Neural cell (in vitro differentiated cells): ENCODE measurements at regions not wholly inside any gene's neighbourhood (a gene's known extent, or its start where the extent isn't known, plus 50 kb on each side); places are given as distances from the start of the nearest gene placed in this dataset.

ENCODE experiments used
- H2AFZ ChIP-seq: fragments of 200-600, 300-800 bp; sonication (generic), shearing (Covaris generic); 2 replicates; pipeline ENCODE4 v1.6.0; 2014; ENCODE audit warnings: low read depth, mild to moderate bottlenecking, antibody characterized with exemption, low read length, moderate library complexity
- H3F3A ChIP-seq: fragments of 200-600 bp; shearing (Covaris generic); 2 replicates; pipeline ENCODE4 v1.6.1; 2016; ENCODE audit warnings: mild to moderate bottlenecking, moderate library complexity, mixed read lengths, antibody characterized with exemption, low read length; ENCODE audit not compliant: insufficient read depth, poor library complexity, severe bottlenecking
- H3K27ac ChIP-seq: fragments of 200-600, 300-800 bp; sonication (generic), shearing (Covaris generic); 2 replicates; pipeline ENCODE4 v1.5.1; 2014; ENCODE audit warnings: mild to moderate bottlenecking, low read length, moderate library complexity
- H3K27me3 ChIP-seq: fragments of 300-800, 200-600 bp; sonication (generic), shearing (Covaris generic); 2 replicates; pipeline ENCODE4 v1.6.0; 2014; ENCODE audit warnings: mild to moderate bottlenecking, low read depth, low read length, moderate library complexity; ENCODE audit not compliant: insufficient read depth
- H3K36me3 ChIP-seq: fragments of 300-800, 200-600 bp; sonication (generic), shearing (Covaris generic); 2 replicates; pipeline ENCODE4 v1.5.1; 2014; ENCODE audit warnings: mild to moderate bottlenecking, antibody characterized with exemption, low read length, moderate library complexity; ENCODE audit not compliant: insufficient read depth
- H3K4me2 ChIP-seq: fragments of 300-800, 200-600 bp; sonication (generic), shearing (Covaris generic); 2 replicates; pipeline ENCODE4 v1.6.0; 2014; ENCODE audit warnings: mild to moderate bottlenecking, low read length
- H3K4me3 ChIP-seq: fragments of 300-800, 200-600 bp; sonication (generic), shearing (Covaris generic); 2 replicates; pipeline ENCODE4 v1.5.1; 2014; ENCODE audit warnings: mild to moderate bottlenecking, low read length, moderate library complexity
- H3K79me2 ChIP-seq: fragments of 200-600 bp; shearing (Covaris generic); replicated peaks from 2 replicates; pipeline ENCODE4 v1.6.0; 2014; ENCODE audit warnings: mild to moderate bottlenecking, low read length, moderate library complexity; ENCODE audit not compliant: insufficient read depth
- H3K9ac ChIP-seq: fragments of 300-800, 200-600 bp; sonication (generic), shearing (Covaris generic); 2 replicates; pipeline ENCODE4 v1.6.1; 2016; ENCODE audit warnings: mild to moderate bottlenecking, low read length, mixed read lengths
- H3K9me2 ChIP-seq: fragments of 200-600 bp; shearing (Covaris generic); 2 replicates; pipeline ENCODE4 v1.6.1; 2016; ENCODE audit warnings: mild to moderate bottlenecking, low read length, mixed read lengths; ENCODE audit not compliant: insufficient read depth
- H3K9me3 ChIP-seq: fragments of 200-600, 300-800 bp; sonication (generic), shearing (Covaris generic); 2 replicates; pipeline ENCODE4 v1.6.1; 2016; ENCODE audit warnings: mild to moderate bottlenecking, mixed run types, low read length, moderate library complexity, mixed read lengths
- H4K20me1 ChIP-seq: fragments of 200-600 bp; shearing (Covaris generic); 2 replicates; pipeline ENCODE4 v1.6.1; 2016; ENCODE audit warnings: mild to moderate bottlenecking, mixed run types; ENCODE audit not compliant: insufficient read depth
- EP300 ChIP-seq: fragments of 450-650 bp; conservative IDR thresholded peaks from 2 replicates; pipeline ENCODE4 v1.6.1; 2014; ENCODE audit warnings: antibody characterized with exemption, mild to moderate bottlenecking, moderate library complexity; ENCODE audit not compliant: poor library complexity, severe bottlenecking
- EZH2 ChIP-seq: fragments of 200-600, 300-800 bp; shearing (Covaris generic), sonication (generic); IDR thresholded peaks from 2 replicates; pipeline ENCODE4 v1.6.1; 2014; ENCODE audit warnings: antibody characterized with exemption, low read length, borderline replicate concordance, mild to moderate bottlenecking; ENCODE audit not compliant: insufficient read depth, poor library complexity, severe bottlenecking
- MXI1 ChIP-seq: fragments of 450-650 bp; conservative IDR thresholded peaks from 2 replicates; pipeline ENCODE4 v1.6.1; 2014; ENCODE audit warnings: antibody characterized with exemption, mild to moderate bottlenecking; ENCODE audit not compliant: poor library complexity, severe bottlenecking
- POLR2AphosphoS5 ChIP-seq: IDR thresholded peaks from 2 replicates; pipeline ENCODE4 v1.6.1; 2012
- RAD21 ChIP-seq: fragments of 450-650 bp; conservative IDR thresholded peaks from 2 replicates; pipeline ENCODE4 v1.6.1; 2014; ENCODE audit warnings: antibody characterized with exemption, mild to moderate bottlenecking, moderate library complexity
- SMC3 ChIP-seq: fragments of 450-650 bp; conservative IDR thresholded peaks from 2 replicates; pipeline ENCODE4 v1.6.1; 2014; ENCODE audit warnings: antibody characterized with exemption, mild to moderate bottlenecking, moderate library complexity; ENCODE audit not compliant: poor library complexity
- TAF1 ChIP-seq: IDR thresholded peaks from 2 replicates; pipeline ENCODE4 v1.6.1; 2012; ENCODE audit warnings: low read depth
- TF ChIP-seq, protein P1 (sequence below): fragments of 450-650 bp; IDR thresholded peaks from 2 replicates; pipeline ENCODE4 v1.5.1; 2014; ENCODE audit warnings: antibody characterized with exemption, mild to moderate bottlenecking, moderate library complexity; ENCODE audit not compliant: poor library complexity, severe bottlenecking
- TF ChIP-seq, protein P2 (sequence below): IDR thresholded peaks from 2 replicates; pipeline ENCODE4 v1.6.1; 2012; ENCODE audit warnings: borderline replicate concordance

GRCh38 chr9:81213456-81213855 is 475.9 kb downstream of the TLE1 start:
- no peaks in the 10 kb centered on the region for H3F3A ChIP-seq
- H3K4me2 ChIP-seq, result no peak overlapping the region
- H4K20me1 ChIP-seq, result no peaks in the 10 kb centered on the region
- H3K27me3 ChIP-seq, result no peaks in the 10 kb centered on the region
- H3K9ac ChIP-seq, result no peak overlapping the region
- TF ChIP-seq, protein P1, sequence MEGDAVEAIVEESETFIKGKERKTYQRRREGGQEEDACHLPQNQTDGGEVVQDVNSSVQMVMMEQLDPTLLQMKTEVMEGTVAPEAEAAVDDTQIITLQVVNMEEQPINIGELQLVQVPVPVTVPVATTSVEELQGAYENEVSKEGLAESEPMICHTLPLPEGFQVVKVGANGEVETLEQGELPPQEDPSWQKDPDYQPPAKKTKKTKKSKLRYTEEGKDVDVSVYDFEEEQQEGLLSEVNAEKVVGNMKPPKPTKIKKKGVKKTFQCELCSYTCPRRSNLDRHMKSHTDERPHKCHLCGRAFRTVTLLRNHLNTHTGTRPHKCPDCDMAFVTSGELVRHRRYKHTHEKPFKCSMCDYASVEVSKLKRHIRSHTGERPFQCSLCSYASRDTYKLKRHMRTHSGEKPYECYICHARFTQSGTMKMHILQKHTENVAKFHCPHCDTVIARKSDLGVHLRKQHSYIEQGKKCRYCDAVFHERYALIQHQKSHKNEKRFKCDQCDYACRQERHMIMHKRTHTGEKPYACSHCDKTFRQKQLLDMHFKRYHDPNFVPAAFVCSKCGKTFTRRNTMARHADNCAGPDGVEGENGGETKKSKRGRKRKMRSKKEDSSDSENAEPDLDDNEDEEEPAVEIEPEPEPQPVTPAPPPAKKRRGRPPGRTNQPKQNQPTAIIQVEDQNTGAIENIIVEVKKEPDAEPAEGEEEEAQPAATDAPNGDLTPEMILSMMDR, result no peak
- no peak for TF ChIP-seq RAD21
- no peak for TF ChIP-seq SMC3
- H3K36me3 ChIP-seq, result no peaks in the 10 kb centered on the region
- H3K4me3 ChIP-seq, result no peak overlapping the region
- H3K27ac ChIP-seq, result no peak overlapping the region
- no peak overlapping the region for H2AFZ ChIP-seq
- no peaks in the 10 kb centered on the region for H3K79me2 ChIP-seq
- no peaks in the 10 kb centered on the region for H3K9me3 ChIP-seq
- no peaks in the 10 kb centered on the region for H3K9me2 ChIP-seq

GRCh38 chr9:81211741-81212140 is 477.6 kb downstream of the TLE1 start:
- Histone ChIP-seq H3K9me3 (no peaks in the 10 kb centered on the region), H3K36me3 (no peaks in the 10 kb centered on the region), H3K27me3 (no peaks in the 10 kb centered on the region), H3K79me2 (no peaks in the 10 kb centered on the region), H3K27ac (no peak overlapping the region), H3K4me3 (no peak overlapping the region), H3K4me2 (no peak overlapping the region), H2AFZ (no peak overlapping the region), H3K9ac (no peak overlapping the region), H3K9me2 (no peaks in the 10 kb centered on the region), H3F3A (no peaks in the 10 kb centered on the region), H4K20me1 (no peaks in the 10 kb centered on the region)
- TF ChIP-seq, protein P2, sequence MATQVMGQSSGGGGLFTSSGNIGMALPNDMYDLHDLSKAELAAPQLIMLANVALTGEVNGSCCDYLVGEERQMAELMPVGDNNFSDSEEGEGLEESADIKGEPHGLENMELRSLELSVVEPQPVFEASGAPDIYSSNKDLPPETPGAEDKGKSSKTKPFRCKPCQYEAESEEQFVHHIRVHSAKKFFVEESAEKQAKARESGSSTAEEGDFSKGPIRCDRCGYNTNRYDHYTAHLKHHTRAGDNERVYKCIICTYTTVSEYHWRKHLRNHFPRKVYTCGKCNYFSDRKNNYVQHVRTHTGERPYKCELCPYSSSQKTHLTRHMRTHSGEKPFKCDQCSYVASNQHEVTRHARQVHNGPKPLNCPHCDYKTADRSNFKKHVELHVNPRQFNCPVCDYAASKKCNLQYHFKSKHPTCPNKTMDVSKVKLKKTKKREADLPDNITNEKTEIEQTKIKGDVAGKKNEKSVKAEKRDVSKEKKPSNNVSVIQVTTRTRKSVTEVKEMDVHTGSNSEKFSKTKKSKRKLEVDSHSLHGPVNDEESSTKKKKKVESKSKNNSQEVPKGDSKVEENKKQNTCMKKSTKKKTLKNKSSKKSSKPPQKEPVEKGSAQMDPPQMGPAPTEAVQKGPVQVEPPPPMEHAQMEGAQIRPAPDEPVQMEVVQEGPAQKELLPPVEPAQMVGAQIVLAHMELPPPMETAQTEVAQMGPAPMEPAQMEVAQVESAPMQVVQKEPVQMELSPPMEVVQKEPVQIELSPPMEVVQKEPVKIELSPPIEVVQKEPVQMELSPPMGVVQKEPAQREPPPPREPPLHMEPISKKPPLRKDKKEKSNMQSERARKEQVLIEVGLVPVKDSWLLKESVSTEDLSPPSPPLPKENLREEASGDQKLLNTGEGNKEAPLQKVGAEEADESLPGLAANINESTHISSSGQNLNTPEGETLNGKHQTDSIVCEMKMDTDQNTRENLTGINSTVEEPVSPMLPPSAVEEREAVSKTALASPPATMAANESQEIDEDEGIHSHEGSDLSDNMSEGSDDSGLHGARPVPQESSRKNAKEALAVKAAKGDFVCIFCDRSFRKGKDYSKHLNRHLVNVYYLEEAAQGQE, result no peak
- TF ChIP-seq RAD21, result no peak
- TF ChIP-seq EZH2, result no peak
- no peak for TF ChIP-seq POLR2AphosphoS5
- no peak for TF ChIP-seq MXI1
- TF ChIP-seq EP300, result no peak
- TF ChIP-seq SMC3, result no peak
- TF ChIP-seq, protein P1, result no peak
- TF ChIP-seq TAF1, result no peak
